RWPE2 (cell line): ENCODE measurements at regions not wholly inside any gene's neighbourhood (a gene's known extent, or its start where the extent isn't known, plus 50 kb on each side); places are given as distances from the start of the nearest gene placed in this dataset.

Source experiments
- ATAC-seq: fragments of 200-7000 bp; cut with Tn5 transposase; 3 replicates; pipeline ENCODE4 v1.9.1; 2021; ENCODE audit warnings: low read depth
- DNase-seq: peaks from one replicate; pipeline ENCODE4 v3.0.0-alpha.2; 2020; ENCODE audit warnings: low spot score
- H3K27ac ChIP-seq: fragments of 450-650 bp; 2 replicates; pipeline ENCODE4 v1.5.1; 2017; ENCODE audit warnings: mild to moderate bottlenecking; ENCODE audit not compliant: poor library complexity, severe bottlenecking
- H3K27me3 ChIP-seq: fragments of 250-450 bp; sonication (Bioruptor Pico); 2 replicates; pipeline ENCODE4 v1.5.1; 2021; ENCODE audit warnings: mild to moderate bottlenecking, moderate library complexity; ENCODE audit not compliant: insufficient read depth, poor library complexity, severe bottlenecking
- H3K36me3 ChIP-seq: fragments of 250-450 bp; sonication (Bioruptor Pico); 2 replicates; pipeline ENCODE4 v1.5.1; 2020; ENCODE audit warnings: low read depth, mild to moderate bottlenecking, moderate library complexity
- H3K4me1 ChIP-seq: fragments of 250-450 bp; sonication (Bioruptor Pico); 2 replicates; pipeline ENCODE4 v1.5.1; 2021; ENCODE audit warnings: mild to moderate bottlenecking, moderate library complexity; ENCODE audit not compliant: insufficient read depth, poor library complexity, severe bottlenecking
- H3K4me3 ChIP-seq: fragments of 250-450 bp; sonication (Bioruptor Pico); 2 replicates; pipeline ENCODE4 v1.5.1; 2021; ENCODE audit warnings: mild to moderate bottlenecking, moderate library complexity; ENCODE audit not compliant: severe bottlenecking
- H3K9me3 ChIP-seq: fragments of 250-450 bp; sonication (Bioruptor Pico); 2 replicates; pipeline ENCODE4 v1.5.1; 2021; ENCODE audit warnings: mild to moderate bottlenecking, moderate library complexity; ENCODE audit not compliant: severe bottlenecking
- TF ChIP-seq, protein P1 (sequence below): fragments of 450-650 bp; IDR thresholded peaks from one replicate; pipeline ENCODE4 v1.5.1; 2017; ENCODE audit warnings: mild to moderate bottlenecking, moderate library complexity; ENCODE audit not compliant: poor library complexity, severe bottlenecking

DNA sequence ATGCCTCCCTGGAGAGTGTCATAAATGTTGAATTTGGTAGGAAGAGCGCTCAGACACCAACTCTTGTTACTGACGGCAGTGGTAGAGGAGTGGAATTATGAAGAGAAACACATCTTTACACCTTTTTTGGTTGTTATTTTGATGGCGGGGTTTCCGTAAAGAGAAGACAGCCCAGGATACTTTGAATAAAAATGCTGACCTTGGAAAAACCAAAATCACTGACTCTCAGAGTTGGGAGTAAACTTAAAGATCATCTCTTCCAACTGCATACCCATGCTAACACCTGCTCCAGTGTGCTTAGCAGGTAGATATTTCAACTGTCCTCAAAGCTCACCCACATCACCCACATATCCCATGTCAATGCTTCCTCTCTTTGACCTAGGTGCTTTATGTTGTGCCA, 498.6 kb downstream of the LIG4 start:
- H3K4me3 ChIP-seq, result no peak overlapping the region
- TF ChIP-seq, protein P1, sequence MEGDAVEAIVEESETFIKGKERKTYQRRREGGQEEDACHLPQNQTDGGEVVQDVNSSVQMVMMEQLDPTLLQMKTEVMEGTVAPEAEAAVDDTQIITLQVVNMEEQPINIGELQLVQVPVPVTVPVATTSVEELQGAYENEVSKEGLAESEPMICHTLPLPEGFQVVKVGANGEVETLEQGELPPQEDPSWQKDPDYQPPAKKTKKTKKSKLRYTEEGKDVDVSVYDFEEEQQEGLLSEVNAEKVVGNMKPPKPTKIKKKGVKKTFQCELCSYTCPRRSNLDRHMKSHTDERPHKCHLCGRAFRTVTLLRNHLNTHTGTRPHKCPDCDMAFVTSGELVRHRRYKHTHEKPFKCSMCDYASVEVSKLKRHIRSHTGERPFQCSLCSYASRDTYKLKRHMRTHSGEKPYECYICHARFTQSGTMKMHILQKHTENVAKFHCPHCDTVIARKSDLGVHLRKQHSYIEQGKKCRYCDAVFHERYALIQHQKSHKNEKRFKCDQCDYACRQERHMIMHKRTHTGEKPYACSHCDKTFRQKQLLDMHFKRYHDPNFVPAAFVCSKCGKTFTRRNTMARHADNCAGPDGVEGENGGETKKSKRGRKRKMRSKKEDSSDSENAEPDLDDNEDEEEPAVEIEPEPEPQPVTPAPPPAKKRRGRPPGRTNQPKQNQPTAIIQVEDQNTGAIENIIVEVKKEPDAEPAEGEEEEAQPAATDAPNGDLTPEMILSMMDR, result no peak
- no peaks in the 10 kb centered on the region for H3K9me3 ChIP-seq
- no peak for DNase-seq
- H3K36me3 ChIP-seq, result no peaks in the 10 kb centered on the region
- no peaks in the 10 kb centered on the region for H3K4me1 ChIP-seq
- H3K27me3 ChIP-seq, result peaks cover 16% of the 10 kb centered on the region
- H3K27ac ChIP-seq, result no peak overlapping the region
- ATAC-seq, result no peak

DNA sequence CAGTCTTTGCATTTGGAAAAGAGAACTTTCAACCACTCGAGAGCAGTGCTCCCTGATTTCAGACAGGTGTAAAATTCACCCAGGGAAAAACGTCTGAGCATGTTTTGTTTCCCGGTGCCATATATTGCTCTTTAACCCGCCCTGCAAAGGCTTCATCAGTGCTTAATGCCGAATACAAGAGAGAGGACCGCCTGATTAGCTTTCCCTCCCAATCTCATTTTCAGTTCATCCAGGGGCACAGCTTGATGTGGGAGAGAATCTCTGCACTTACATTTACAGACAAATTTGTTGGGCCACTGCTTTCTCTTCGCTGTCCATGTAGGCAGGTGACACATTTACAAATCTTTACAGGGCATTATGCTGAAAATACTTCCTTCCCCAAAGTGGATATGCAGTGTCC, 499.1 kb downstream of the LIG4 start:
- DNase-seq, result no peak
- TF ChIP-seq, protein P1, result no peak
- Histone ChIP-seq H3K4me1 (no peaks in the 10 kb centered on the region), H3K27me3 (peaks cover 16% of the 10 kb centered on the region), H3K9me3 (no peaks in the 10 kb centered on the region), H3K27ac (no peak overlapping the region), H3K4me3 (no peak overlapping the region), H3K36me3 (no peaks in the 10 kb centered on the region)
- no peak for ATAC-seq

DNA sequence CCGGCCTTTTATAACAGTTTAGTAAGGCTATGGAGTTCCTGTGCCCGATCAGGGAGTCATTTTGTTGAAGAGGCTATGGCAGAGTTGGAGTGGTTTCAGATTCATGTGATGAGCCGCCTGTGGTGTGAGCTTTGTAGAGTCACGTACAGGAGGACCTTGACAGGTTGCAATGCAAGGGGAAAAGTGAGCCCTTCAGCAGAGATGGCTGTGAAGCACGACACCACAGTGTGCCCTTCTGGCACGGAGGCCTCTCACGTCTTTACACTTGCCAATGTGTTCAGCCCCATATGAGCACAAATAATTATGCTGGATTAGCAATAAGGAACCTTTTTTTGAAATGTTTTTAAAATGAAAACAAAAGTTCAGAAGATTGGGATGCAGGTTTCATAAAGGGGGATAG, 499.8 kb downstream of the LIG4 start:
- ATAC-seq, result no peak
- no peak for DNase-seq
- H3K27ac ChIP-seq, result no peak overlapping the region

DNA sequence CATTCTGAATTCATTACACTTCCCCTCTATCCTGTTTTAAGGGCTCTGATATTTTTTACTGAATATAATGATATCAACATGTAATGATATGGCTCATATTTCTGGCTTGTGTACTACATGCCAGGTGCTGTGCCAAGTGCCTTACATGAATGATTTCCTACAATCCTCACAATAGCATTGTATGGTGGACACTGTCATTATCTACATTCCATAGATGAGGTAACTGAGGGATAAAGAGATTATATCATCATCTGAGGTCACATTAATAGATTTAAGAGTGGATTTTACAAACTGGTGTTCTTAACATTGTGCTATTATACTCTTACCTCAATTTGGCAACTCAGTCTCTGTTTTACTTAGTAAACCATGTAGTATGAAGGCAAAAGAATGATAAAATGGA, 502.0 kb downstream of the LIG4 start:
- H3K4me3 ChIP-seq, result no peak overlapping the region
- ATAC-seq, result no peak
- no peaks in the 10 kb centered on the region for H3K4me1 ChIP-seq
- no peaks in the 10 kb centered on the region for H3K9me3 ChIP-seq
- TF ChIP-seq, protein P1, result no peak
- no peaks in the 10 kb centered on the region for H3K36me3 ChIP-seq
- no peak for DNase-seq
- H3K27me3 ChIP-seq, result peaks cover 16% of the 10 kb centered on the region
- no peak overlapping the region for H3K27ac ChIP-seq

More for the DNA sequence above, 499.8 kb downstream of the LIG4 start:
- TF ChIP-seq, protein P1, result no peak
- Histone ChIP-seq H3K9me3 (no peaks in the 10 kb centered on the region), H3K27me3 (peaks cover 16% of the 10 kb centered on the region), H3K36me3 (no peaks in the 10 kb centered on the region), H3K4me1 (no peaks in the 10 kb centered on the region), H3K4me3 (no peak overlapping the region)

DNA sequence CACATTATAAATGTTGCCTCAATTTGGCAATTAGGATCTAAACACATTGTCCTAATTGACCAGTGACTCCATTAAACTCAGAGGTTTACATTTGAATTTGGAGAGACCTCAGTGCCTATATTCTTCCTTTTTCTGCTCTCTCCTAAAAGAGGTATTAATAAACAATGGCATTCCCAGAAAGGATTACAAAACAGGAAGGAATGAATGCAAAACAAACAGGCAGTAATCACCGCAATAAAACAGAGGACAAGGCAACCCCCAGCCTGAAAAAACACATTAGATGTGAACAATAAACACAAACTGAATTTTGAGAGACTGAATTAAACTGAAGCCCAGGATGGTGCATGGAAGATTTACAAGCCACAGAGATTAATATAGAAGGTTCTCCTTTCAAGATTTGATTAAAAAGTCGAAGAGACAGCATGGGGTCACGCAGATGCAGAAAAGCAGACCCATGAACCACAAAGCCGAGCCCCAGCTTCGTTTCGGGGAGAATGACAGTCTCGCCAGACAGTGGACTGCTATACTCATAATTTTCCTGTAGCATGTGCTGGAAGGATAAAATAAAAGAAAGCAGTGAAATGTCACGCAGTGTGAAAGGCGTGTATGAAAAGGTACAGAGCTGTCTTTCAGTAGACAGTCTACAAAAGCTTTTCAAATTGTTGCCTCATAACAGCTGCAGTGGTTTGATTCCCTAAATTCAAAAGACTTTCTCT, 503.0 kb downstream of the LIG4 start:
- Histone ChIP-seq H3K27me3 (peaks cover 16% of the 10 kb centered on the region), H3K4me3 (no peak overlapping the region), H3K36me3 (no peaks in the 10 kb centered on the region), H3K9me3 (no peaks in the 10 kb centered on the region), H3K27ac (no peak overlapping the region), H3K4me1 (no peaks in the 10 kb centered on the region)
- ATAC-seq (no peak; the same call in 2 of the 3 replicates), DNase-seq (no peak)
- TF ChIP-seq, protein P1, result no peak
